Right lung (tissue), 2 donors: ENCODE measurements at regions not wholly inside any gene's neighbourhood (a gene's known extent, or its start where the extent isn't known, plus 50 kb on each side); places are given as distances from the start of the nearest gene placed in this dataset.
A peak's percentile ranks its signal among the peaks of the same experiment; 100 is the strongest.

ENCODE experiments used
- DNase-seq, 2 donors: peaks; one replicate each; pipeline ENCODE4 v3.0.0-alpha.2; 2013

DNA sequence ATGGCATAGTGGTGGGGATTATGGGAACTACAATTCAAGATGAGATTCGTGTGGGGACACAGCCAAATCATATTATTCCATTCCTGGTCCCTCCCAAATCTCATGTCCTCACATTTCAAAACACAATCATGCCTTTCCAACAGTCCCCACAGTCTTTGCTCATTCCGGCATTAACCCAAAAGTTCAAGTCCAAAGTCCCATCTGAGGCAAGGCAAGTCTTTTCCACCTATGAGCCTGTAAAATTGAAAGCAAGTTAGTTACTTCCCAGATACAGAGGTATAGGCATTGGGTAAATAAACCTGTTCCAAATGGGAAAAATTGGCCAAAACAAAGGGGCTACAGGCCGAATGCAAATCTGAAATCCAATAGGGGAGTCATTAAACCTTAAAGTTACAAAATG, 1063.2 kb downstream of the CDH11 start:
- DNase-seq, result no peak

DNA sequence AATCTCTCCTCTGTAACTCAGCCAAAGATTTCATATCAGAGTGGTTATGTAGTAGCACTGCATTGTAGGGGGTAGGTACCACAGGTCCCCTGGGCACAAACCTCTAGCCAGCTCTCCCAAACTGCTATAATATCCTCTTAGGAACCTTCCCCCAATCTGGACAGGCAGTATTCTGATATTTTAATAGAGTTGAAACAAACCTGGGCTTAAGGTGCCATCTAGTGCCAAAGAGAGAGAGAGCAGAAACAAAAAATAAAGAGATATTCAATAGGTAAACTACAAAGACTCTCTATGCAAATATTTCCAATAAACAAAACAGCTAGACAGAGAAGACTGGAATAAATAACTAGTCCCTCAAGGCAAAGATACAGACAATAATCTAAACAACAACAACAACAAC, 1070.0 kb downstream of the CDH11 start:
- no peak for DNase-seq

DNA sequence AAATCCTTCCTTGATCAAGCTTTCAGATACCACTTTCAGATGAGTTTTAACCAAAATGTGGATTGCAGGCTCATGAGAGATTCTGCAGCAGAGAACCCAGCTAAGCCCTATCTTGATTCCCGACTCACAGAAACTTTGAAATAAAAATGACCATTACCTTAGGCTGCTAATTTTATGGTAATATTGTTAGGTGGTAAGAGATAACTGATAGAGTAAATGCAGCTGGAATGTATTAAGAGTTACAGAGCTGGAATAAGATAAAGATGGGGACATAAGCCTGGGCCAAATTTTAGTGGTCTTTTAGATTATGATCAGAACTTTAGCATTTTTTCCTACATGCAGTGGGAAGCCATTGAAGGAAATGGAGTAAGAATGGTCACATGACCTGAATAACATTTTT, 1074.0 kb downstream of the CDH11 start:
- DNase-seq, result no peak

DNA sequence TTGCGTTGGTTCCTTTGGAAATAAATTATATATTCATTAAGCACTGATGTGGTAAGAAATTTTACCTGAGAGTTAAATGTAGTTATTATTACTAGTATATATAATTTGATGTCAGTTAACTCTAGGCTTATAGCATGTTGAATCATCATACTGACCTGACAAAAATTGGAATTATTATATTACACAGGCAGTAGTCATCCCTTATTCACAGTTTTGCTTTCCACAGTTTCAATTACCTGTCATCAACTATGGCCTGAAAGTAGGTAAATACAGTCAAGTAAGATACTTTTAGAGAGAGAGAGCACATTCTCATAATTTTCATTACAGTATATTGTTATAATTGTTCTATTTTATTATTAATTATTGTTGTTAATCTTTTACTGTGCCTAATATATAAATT, 1074.7 kb downstream of the CDH11 start:
- DNase-seq, result no peak

DNA sequence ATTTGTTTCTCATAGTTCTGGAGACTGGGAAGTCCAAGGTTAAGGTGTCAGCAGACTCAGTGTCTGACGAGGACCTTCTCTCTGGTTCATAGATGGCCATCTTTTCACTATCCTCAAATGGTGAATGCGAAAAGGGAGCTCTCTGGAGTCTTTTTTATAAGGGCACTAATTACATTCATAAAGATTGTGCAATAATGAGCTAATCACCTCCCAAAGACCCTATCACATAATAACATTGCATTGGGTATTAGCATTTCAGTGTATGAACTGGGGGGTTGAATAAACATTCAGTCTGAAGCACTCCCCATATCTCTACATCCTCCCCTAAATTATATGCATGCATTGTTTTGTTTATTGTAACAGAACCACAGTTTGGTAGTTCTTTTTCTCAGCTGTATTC, 1086.5 kb downstream of the CDH11 start:
- no peak for DNase-seq

GRCh38 chr16:64019339-64019738, 1102.5 kb downstream of the CDH11 start:
- no peak for DNase-seq

DNA sequence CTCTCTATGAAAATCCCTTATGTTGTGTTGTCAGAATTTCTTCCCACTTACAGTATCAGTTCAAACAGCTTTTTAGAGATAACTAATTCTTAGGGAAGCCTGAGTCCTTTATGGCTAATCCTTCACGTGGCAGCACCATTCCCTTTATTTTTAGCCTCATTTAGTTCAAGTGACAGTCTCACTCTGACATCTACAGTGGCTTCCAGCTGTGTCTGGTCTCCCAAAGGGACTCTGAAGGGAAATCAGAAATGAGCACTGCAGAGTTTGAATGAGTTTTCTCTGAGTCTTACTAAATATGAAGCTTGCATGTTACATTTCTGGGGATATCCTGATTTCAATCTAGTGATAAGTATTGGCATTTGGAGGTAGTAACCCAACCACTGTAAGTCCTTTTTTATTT, 1104.1 kb downstream of the CDH11 start:
- DNase-seq, result no peak

DNA sequence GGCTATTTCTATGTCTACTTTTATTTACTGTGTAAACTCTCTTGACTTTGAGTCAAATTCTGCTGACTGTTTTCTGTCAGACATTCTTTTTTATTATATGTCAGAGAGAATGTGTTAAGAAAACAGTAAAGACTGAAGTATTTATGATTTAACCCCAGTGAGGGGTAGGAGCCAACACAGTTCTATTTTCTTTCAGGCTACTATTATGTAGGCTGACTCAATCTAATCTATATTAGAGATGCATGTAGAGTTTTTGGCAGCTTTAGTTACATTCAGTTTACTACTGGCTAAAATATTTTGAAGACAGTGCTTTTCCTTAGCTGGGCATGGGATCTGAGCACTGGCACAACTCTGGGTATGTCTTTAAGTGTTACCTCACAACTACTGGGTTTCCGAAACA, 1108.0 kb downstream of the CDH11 start:
- no peak for DNase-seq

- no peak for DNase-seq
Measured at GRCh38 chr16:64012166-64012565, 1109.7 kb downstream of the CDH11 start.

GRCh38 chr16:64011650-64012049, 1110.2 kb downstream of the CDH11 start:
- DNase-seq, result no peak

DNA sequence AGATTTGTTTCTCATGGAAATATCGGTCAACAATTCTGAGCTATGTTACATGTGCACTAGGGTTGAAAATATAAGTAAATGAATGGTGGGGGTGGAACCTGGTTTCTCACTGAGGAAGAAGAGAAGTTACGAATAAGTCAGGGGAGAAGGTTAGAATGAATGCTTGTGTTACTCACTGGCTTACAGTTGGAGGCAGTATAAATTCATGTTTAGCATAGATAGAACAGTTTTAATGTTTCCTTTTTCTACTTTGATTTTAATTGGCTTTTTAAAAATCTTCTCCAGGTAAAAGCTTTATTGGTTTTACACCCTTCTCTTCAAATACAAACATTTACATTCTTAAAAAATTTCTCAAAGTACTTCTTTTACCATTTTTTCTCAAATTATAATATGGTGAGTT, 1113.7 kb downstream of the CDH11 start:
- no peak for DNase-seq

GRCh38 chr16:64004116-64004515, 1117.7 kb downstream of the CDH11 start:
- peak in 1 of 2 donors; percentile 42 for DNase-seq

GRCh38 chr16:63995025-63995424, 1126.8 kb downstream of the CDH11 start:
- DNase-seq, result peak; percentile 41 to 52

DNA sequence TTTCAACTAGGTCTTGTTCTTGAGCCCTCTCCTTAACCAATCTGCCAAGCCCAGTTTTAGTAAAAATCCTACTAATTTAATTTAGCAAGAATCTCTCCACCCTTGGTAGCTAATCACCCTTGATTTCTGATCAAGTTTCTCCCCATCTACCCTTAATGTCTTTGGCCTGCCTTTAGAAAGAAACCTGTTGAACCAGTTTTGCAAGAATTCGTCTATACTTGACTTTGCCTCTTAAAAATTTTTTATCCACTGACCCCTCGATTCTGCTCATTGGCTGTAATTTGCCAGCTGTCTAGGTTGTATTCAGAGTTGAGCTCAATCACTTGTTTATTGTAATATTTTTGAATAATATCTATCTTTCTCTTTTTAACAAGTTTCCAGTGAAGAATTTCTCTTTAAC, 1138.5 kb downstream of the CDH11 start:
- DNase-seq, result no peak

DNA sequence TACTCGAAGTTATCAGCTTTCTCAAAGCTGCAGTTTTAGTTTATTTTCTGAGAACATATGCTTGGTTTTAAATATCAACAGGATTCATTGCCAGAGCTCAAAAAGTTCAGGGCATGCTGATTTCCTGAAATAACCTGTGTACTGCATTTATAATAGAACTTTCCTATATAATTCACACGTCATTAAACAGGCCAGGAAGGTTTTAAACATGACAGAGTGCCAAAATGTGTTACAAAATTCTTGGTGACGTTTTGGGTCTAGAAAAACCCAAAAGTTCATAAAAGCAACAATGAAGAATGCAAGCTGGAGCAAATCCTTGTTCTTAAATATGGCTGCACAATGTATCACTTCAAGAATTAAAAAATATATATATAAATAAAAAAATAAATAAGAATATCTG, 1139.1 kb downstream of the CDH11 start:
- no peak for DNase-seq

- no peak for DNase-seq
Measured at GRCh38 chr16:63982110-63982509, 1139.8 kb downstream of the CDH11 start.

DNA sequence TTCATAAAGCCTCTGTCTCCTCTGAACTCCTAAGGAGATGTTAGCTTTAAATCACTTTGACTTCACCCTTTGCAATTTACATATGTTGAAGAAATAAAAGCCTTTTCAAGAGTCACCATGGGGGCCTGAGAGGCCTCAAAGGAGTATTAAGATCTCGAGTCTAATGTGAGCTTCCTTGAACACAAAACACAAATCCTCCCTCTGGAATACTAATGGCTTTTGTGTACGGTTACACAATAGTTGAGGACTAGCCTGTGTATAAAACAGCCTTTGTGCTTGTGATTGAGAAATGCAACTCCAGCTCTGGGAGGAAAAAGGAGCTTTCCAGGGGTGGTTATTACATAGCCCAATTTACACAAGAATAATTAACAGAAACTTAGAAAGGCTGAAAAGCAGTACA, 1140.2 kb downstream of the CDH11 start:
- DNase-seq, result no peak

DNA sequence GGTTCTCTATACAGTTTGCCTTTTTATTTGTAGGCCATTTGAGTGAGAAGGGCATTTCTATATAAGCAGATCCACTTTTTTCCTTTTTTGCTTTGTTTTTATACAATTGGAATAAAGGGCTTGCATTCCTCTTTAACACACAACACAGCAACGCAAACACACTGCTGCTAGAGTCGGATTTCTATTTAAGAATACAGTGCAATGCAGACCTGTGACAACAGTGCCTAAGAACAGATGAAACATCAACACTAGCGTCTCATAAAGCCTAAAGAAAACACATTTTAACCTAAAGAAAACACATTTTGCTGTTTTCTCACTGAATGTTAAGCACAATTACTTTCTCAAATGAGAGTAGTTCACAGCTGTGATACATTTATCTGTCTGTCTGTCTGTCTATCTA, 1141.1 kb downstream of the CDH11 start:
- DNase-seq, result no peak

- DNase-seq, result no peak
Measured at GRCh38 chr16:63978240-63978639, 1143.6 kb downstream of the CDH11 start.

GRCh38 chr16:63976345-63976744, 1145.5 kb downstream of the CDH11 start:
- no peak for DNase-seq

- DNase-seq, result no peak
Measured at GRCh38 chr16:63975669-63976068, 1146.2 kb downstream of the CDH11 start.

DNA sequence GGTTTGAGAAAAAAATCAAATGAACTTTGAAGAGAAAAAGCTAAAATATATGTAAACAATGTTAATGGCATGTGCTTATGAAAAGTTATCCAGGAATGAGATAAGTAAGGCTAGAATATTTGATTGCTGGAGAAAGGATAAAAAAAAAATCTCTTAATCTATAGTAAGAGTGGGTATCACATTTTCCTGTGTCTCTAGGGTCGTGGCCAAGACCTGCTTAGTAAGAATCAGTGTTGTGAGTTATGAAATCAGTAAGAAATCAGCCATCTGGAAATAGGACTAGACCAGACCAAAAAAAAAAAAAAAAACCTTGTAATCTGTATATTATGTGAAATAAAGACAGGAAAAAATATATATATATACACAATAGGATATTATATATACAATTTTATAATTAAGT, 1153.9 kb downstream of the CDH11 start:
- no peak for DNase-seq

GRCh38 chr16:63960321-63960720, 1161.5 kb downstream of the CDH11 start:
- DNase-seq, result no peak

GRCh38 chr16:63947022-63947421, 1174.8 kb downstream of the CDH11 start:
- no peak for DNase-seq

DNA sequence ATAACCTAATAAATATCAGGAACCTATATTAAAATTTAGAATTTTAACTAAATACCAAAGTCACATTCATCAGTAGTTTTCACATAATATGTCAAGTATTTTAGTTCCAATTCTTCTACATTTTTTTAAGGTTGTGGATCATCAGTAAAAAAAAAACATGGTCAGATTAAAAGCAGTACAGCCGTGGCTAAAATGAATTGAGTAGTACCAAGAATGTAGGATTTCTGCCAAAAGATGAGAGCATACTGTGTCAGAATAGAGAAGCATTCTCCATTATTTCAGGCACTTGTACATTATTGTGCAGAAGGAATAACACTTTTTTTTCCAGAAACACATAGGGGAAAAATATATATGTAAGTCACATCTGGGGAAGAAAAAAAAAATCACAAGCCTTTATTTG, 1176.1 kb downstream of the CDH11 start:
- DNase-seq, result no peak
